GM19397 (cell line): ENCODE measurements at regions not wholly inside any gene's neighbourhood (a gene's known extent, or its start where the extent isn't known, plus 50 kb on each side); places are given as distances from the start of the nearest gene placed in this dataset.
"Not testable (repeated sequence)": the region's sequence is repeated elsewhere in the genome, so short reads cannot be mapped to it uniquely, and the experiment has no call there.

ENCODE experiments used
- ATAC-seq: cut with Tn5 transposase; IDR thresholded peaks from one replicate; pipeline ENCODE4 v1.9.1; 2021; ENCODE audit warnings: mild to moderate bottlenecking, moderate library complexity; ENCODE audit not compliant: unreplicated experiment

DNA sequence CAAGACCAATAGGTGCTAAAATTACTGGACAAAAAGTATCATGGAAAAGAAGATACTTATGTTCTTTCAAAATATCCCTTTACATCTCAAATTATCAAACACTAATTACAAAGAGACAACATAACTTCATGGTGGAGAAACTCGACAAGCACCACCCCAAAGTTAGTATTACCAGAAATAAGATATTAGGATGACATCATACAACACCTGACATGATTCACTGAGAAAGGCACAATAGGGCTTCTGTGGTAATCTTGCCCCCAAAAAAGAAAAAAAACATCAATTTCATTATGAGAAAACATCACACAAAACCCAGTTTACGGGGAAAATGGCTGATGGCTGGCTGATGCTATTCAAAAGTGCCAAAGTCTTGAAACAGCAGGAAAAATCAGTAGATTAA lies 1781.7 kb upstream of the PCDH10 start:
- no peak for ATAC-seq

DNA sequence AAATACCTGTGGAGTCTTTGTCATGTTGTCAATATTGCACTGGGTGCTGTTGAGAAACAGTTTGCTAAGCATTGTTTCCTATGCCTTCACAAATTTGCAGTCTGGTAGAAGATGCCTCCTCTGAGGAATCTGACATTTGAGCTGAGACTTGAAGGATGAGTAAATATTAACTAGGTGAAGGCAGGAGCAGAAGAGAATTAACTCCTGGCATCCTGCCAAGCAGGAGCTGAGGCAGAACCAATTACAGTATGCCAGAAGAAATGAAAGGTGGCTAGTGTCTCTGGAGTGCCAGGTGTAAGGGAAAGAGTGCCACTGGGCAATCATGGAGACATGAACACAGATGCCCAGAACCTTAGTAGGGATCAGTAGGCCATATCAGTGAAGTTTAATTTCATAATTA lies 1778.2 kb upstream of the PCDH10 start:
- ATAC-seq = no peak

DNA sequence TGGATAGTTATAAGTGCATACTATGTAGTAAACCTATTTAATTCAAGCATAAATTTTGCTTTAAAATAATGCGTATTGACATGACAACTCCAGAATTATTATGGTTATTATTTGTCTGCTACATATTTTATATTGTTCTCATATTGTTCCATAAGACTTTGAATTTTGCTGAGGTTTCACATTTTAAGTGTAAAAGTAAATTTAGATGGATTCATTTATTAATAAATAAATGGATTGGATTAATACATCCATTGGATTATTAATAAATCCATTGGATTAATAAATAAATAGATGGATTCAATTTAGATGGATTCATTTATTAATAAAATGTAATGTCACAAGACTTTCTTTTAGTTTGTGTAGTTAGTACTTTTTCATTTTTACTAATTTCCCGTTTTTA lies 1768.0 kb upstream of the PCDH10 start:
- ATAC-seq = no peak

DNA sequence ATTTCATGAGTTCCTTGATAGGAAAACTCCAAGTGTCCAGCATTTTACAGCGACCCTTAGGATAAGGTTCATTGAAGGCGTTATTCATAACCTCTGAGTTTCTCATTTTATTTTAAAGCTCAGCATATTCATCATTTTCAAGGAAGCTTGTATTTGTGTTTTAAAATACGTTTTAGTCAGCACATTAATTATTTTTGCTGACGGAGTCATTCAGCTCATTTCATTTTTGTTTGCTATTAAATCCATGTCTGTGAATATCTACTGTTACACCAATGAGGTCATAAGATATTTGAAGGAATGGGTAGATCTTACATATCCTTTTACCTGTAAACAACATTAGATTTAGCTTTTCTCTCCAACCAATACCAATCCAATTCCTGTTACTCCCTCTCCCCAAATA lies 1766.3 kb upstream of the PCDH10 start:
- ATAC-seq = no peak

DNA sequence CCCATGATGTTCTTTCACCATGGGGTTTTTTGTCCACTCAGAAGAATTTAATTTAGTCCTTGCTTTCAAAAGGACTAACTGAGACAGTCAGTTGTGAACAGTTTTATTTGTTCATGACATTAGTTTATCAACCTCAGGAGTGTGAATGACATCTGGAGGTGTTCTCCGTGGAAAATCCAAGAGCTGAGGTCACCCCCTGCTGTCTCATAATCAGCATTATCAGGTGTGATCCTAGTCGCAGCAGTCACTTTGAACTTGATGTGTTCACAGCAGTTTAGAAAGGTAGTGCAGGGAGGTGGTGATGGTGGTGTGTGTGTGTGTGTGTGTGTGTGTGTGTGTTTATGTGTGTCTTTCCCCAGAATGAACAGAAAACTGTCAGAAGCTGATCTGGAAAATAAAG lies 1760.8 kb upstream of the PCDH10 start:
- no peak for ATAC-seq

DNA sequence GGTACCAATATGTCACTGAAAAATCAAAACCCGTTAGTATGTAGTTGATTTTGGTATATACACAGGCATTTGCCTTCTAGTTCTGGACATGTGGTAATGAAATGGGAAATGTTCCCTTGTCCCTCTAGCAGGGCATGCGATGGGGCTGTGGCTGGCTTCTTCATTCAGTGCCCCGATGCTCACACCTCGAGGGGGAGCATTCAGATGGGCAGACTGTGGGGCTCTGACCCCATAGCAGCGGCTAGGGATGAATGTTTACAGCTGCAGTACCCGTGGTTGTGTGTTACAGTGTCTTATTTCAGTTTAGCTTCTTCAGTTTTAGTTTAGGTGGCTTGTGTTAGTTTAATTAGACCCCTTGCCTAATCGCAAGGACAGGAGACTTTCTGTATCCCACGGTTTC lies 1741.0 kb upstream of the PCDH10 start:
- ATAC-seq = no peak

DNA sequence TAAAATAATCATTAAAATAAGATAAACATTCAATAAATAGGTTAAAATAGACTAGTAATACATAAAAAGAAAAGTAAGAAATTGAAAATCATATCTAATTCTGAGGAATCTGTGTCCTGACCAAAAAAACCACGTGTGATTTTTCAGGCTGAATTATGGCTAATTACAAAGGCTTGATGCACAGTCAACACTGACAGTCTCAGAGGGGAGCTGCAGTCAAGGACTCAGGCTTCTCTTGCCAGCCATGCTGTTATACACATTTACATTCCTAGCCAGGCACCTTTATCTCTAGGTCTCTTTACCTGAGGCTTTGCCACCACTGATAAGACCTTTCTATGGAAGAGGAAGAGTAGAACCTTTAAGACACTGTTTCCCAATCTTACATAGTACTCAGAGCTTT lies 1737.7 kb upstream of the PCDH10 start:
- ATAC-seq = no peak

DNA sequence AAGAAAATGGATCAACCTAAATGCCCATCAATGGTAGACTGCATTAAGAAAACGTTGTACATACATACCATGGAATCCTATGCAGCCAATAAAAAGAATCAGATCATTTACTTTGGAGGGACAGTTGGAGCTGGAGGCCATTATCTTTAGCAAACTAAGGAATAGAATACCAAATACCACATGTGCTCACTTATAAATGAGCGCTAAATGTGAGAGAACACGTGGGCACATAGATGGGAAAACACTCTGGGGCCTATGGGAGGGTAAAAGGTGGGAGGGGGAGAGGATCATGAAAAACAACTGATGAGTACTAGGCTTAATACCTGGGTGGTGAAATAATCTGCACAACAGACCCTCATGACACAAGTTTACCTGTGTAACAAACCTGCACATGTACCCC lies 1729.9 kb upstream of the PCDH10 start:
- ATAC-seq = no peak

DNA sequence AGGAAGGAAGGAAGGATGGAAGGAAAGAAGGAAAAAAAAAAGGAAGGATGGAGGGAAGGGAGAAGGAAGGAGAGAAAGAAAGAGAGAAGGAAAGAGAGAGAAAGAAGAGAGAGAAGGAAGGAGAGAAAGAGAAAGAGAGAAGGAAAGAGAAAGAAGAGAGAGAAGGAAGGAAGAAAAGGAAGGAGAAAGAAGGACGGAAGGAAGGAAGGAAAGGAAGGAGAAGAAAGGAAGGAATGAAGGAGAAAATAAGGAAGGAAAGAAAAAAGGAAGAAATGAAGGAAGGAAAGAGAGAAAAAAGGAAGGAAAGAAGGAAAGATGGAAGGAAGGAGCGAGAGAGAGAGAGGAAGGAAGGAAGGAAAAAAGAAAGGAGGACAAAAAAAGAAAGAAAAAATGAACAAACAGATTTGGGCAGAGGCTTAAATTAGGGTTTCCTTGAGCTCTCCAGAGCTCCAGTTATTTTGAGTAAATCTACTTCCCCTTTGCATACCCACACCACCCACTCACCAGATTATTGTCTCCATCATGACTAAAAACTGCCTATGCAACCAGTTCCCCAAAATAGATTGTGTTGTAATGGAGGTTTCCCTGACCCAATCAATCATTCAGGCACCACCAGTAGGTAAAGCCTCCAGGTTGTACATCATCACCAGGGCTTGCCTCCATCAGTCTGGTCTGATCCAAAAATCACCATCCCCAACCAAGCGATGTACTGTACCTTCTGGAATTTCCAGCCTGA lies 1722.9 kb upstream of the PCDH10 start:
- no peak for ATAC-seq

DNA sequence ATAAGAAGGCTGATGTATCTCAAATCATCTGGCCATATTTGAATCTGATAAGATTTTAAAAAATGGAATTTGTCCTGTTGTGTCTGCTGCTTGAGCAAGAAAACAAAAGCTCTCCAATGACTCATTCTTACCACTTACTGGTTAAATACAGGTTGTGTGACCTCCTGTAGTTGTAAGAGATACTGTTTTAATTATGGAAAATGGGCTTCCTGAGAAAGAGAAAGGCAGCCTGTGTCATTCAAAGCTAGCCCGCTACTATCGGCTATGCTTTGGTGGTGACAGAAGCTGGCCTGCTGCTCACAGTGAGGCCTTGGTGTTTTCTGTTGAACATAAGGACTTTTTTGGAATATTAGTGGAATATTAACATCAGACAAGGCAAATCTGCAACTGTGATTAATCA lies 1722.1 kb upstream of the PCDH10 start:
- no peak for ATAC-seq

DNA sequence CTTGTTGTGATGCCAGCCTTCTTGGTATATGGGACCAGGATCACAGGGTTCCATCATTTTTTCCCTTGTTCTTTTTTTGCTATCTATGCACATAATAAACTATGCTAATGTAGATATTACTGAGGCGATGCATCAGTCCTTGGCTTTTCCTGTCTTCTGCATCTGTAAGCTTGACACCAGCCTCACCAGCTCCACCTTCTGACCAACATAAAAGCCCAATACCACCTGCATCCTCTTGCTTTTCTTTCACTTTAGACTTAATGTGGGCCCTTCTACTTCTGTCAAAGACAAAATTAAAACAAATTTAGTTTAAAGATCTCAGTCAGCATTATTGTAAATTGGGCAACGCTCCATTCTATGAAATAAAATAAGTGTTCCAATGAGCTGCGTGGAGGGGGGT lies 1718.8 kb upstream of the PCDH10 start:
- ATAC-seq = no peak

DNA sequence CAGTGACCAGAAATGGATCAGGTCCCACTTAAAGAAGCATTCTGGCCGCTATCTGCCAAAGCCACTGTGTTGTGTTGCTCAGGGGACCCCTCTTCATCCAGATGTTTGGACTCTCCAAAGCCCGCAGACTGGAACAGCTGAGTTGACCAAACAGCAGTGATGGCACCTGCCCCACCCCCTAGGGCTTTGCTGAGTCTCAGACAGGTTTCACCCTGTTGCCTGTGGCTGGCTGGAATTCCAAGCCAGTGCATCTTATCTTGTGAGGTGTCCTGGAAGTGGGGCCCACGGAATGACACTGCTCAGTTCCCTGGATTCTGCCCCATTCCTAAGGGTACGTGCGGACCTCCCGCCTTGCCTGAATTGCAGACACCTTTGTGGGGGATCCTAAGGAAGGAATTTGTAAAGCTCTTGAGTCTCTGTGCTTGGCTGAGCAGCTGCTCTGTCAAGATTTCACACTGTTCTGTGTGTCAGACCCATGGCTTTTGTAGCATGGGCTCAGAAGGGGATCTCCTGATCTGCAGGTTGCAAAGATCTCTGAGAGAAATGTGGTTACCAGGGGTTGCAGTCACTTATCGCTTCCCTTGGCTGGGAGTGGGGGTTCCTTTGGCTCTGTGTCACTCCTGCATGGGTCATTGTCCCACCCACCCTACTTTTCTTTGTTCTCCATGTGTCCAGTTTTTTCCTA lies 1707.9 kb upstream of the PCDH10 start:
- no peak for ATAC-seq

DNA sequence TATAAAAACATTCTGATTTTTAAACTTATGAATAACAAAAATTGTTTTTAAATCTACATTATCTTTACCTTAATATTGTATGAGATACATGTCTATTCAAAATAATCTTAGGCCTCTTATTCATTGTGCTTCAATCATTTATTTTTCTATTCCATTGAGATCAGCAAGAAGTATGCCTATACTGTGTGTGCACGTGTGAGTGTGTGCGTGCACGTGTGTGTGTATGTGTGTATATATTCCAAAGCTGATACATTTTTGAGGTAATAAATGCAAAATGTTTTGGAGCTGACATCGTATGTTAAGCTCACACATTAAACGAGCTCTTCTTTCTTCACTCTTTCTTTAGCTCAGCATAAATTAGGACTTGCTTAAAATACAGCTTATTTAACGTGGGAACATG lies 1701.2 kb upstream of the PCDH10 start:
- ATAC-seq = no peak

DNA sequence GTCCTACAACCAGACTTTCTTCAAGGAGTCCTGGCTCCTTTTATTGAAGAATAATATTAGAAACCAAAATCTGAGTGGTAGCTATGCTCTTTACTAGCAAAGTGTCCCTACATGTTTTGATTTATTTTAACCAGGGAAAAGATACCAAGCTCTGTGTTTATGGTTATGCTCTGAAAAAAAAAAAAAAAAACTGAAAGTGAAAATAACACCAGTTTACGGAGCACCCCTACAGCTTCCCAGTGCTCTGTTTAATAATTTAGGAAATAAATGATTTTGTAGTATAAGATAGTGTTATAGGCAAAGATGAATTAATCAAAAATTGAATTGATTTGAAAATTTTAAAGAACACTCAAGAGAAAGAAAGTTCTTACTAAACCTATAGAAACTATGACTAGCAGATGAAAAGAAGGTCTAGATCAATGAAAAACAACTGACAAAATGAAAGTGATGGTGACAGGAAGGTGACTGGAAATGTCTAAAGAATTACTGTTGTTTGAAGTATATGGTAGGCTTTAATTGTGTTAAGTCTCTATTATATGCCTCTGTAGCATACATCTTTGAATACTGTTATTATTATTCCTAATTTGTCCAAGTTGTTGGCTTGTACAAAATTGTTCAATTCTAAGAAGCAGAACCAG lies 1698.4 kb upstream of the PCDH10 start:
- no peak for ATAC-seq

DNA sequence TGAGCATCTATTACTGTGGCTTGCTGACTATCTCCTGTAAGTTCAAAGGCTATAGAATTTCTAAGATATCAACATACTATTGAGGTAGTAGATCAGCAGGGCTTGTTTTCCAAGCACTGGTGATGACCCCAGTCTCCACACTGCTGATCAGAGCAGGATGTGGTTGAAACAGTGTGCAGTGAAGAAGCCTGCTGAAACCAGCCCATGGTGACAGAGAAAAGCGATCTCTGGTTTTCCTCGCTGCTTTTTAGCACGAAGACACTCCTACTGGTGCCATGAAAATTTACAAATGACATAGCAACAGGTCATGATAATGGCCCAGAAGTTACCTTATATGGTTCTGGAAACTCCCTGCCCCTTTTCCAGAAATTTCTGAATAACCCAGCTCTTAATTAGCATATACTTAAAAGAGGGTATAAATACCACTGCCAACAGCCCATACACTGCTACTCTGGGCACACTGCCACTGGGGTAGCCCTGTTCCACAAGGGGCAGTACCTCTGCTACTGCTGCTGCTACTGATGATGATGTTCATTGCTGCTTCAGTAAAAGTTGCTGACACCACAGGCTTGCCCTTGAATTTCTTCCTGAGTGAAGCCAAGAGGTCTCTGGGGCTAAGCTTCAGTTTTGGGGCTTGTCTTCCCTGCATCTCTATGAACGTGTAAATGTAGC lies 1689.5 kb upstream of the PCDH10 start:
- peak; percentile 78 for ATAC-seq

DNA sequence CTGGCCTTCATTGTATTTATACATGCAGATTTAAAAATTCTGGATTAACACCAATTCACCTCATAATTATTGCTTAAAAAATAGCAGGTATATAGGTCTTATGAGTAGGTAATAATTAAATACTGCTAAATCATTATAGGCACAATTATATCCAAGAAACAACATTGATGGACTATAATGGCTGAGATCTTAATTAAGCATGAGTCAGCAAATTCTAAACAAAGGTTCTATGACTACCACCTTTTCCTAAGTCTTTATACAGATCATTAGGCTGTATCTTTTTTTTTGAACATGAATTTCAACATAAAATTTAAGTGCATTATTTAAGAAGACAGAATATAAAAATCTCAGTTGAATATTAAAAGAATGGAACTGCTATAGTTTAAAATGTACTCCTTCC lies 1678.7 kb upstream of the PCDH10 start:
- ATAC-seq = no peak

DNA sequence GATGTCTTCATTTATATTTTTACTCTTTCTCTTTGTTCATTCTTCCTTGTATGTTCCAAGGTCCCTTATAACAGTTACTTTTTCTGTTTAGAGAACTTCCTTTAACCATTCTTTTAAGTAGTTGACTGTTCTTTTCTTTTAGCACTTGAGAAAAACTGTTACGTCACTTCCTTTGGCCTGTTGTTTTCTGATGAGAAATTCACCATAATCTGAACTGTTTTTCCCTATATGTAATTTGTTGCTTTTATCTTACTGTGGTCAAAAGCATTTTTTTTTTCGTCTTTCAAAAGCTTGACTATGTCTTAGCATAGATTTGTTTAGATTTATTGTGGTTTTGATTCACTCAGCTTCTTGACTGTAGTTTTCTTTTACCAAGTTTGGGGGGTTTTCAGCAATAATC lies 1660.3 kb upstream of the PCDH10 start:
- no peak for ATAC-seq

DNA sequence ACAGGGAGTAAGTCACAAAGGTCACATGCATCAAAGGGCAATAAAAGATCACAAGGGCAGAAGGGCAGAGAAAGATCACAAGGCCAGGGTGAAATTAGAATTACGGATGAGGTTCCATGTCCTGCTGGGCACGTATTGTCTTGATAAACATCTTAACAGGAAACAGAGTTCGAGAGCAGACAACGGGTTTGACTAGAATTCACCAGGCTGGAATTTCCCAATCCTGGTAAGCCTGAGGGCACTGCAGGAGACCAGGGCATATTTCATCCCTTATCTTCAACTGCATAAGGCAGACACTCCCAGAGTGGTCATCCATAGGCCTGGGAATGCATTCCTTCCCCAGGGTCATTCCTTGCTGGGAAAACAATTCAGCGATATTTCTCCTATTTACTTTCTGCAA lies 1652.9 kb upstream of the PCDH10 start:
- not testable (repeated sequence) for ATAC-seq

DNA sequence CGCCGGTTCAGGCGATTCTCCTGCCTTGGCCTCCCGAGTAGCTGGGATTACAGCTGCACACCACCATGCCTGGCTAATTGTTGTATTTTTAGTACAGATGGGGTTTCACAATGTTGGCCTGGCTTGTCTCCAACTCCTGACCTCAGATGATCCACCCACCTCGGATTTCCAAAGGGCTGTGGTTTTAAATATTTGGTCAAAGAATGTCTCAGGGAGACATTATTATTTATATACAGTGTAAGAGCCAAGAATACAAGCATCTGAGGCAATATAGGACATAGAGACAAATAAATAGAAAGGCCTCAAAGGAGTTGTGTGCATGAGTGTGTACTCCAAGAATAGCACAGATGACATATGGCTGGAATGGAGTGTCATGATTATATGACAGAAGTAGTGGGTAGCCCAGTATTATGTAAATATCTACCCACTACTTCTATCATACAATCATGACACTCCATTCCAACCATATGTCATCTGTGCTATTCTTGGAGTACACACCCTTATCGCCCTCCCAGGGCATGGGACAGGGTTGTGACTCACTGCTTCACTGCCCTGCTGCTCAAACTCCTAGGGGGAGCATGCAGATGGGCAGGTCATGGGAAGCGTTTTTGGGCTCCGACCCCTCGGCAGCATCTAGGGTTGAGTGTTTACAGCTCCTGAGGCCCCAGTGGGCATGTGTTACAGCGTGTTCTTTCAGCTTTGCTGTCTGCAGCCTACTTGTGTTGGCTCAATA lies 1649.8 kb upstream of the PCDH10 start:
- no peak for ATAC-seq

DNA sequence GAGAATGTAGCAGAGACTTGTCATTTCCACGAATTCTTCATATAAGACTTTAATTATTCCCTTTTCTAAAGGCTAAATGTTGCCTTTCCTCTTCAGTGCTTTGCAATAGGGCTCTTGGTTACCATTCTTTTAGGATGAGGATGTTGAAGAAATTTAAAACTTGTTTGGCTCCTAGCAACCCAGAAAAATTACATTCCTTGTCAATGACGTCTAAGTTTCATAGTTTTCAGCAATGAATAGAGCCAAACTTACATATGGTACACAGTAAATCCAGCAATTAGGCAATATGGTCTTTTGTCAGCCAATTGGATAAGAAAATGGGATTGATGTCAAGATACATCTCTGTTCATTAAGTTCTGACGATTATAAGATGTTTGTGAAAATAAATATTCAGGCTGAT lies 1639.6 kb upstream of the PCDH10 start:
- no peak for ATAC-seq

DNA sequence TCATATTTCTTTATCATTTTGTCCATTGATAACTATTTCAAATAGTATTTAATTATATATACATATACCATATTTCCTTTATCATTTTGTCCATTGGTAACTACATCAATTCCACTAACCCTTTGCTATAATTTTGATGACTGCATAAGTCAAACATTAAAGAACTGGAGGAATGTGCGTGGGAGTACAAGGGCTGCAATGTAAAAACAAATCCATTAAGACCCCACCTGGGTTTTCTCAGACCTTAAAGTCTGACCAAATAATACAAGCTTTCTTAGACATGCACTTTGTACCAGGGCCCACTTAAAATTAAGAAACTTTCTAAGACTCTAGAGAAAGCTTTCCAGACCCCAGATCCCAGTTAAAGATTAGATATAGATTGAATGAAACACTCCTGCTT lies 1622.4 kb upstream of the PCDH10 start:
- ATAC-seq = no peak
